ENCODE measurements at regions not wholly inside any gene's neighbourhood (a gene's known extent, or its start where the extent isn't known, plus 50 kb on each side); places are given as distances from the start of the nearest gene placed in this dataset.
"Not testable (repeated sequence)": the region's sequence is repeated elsewhere in the genome, so short reads cannot be mapped to it uniquely, and the experiment has no call there.

GRCh38 chr6:14499309-14499708 is 381.7 kb downstream of the CD83 start:
- CTCF ChIA-PET, result no interaction called here
- POLR2A ChIA-PET, result no interaction called here

DNA sequence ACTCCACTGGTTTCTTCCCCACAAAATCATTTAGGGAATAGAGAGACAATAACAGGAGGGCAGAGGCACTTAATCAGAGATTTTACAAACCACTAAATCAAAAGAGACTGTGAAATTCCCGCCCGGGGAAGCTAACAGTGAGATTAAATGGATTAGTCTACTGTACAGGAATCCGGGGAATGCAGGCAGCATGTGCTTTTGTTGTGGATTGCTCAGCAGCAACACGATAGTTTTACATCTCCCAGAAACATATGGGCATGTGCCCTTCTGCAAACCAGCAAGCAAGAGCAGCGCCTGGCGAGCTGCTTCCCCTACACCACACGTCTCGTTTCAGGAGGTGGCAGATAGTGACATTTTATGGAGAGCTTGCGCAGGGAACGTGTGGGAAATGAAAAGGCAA is 382.3 kb downstream of the CD83 start:
- ChIA-PET POLR2A (no interaction called here), CTCF (no interaction called here)

GRCh38 chr6:14500809-14501208 is 383.2 kb downstream of the CD83 start:
- CTCF ChIA-PET, result no interaction called here
- POLR2A ChIA-PET, result no interaction called here

GRCh38 chr6:14501240-14501639 is 383.7 kb downstream of the CD83 start:
- POLR2A ChIA-PET, result no interaction called here
- CTCF ChIA-PET, result no interaction called here

DNA sequence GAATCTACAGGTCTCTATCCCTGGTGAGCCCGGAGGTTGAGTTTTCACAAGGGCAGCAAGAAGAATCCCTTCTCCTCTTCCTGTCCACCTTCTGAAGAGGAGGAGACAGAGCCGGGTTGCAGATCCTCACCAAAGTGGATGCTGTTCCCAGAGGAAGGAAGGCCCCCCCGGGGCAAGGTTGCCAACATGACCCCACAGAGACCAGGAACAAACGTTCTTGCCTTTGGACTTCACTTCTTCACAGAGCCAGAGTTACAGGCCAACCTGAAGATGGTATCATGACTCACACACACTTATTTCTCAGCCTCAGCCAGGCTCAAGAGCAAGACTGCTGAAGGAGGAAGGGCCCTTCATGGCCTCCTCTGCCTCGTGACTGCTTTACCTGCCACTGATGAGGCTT is 384.3 kb downstream of the CD83 start:
- ChIA-PET CTCF (no interaction called here), POLR2A (no interaction called here)

- POLR2A ChIA-PET, result no interaction called here
- CTCF ChIA-PET, result no interaction called here
These were observed 385.0 kb downstream of the CD83 start for GRCh38 chr6:14502551-14502950.

GRCh38 chr6:14505401-14505800 is 387.8 kb downstream of the CD83 start:
- ChIA-PET CTCF (no interaction called here), POLR2A (no interaction called here)

DNA sequence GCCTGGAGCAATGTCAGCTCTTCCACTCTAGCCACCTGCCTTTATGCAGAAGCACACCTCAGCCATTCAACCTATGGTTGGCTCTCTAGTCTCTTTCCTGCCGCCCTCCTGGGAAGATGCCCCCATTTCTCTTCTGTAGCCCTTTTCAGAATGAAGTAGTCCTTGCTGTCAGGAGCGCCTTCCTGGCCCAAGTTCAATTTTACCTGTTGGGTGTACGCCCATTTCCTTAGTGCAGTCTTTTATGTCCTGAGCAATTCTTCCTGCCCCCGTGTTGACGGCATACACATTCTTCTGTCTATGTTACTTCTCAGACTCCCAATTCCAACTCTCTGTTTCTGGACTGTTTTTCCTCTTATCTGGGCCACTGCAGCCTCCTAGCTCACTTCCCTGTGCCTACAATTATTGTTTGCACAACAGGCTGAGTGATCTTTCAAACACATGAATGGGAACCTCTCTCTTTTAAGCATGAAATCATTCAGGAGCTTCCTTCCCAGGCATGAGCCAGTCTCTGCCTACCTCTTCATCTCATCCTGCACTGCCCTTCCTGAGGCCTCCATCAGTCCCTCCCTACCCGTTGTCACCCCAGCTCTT is 389.2 kb downstream of the CD83 start:
- POLR2A ChIA-PET, result no interaction called here

GRCh38 chr6:14509120-14509519 is 391.5 kb downstream of the CD83 start:
- ChIA-PET POLR2A (no interaction called here), CTCF (no interaction called here)

More for the DNA sequence above, 389.2 kb downstream of the CD83 start:
- CTCF ChIA-PET, result no interaction called here

- CTCF ChIA-PET, result no interaction called here
- POLR2A ChIA-PET, result no interaction called here
These were observed 392.5 kb downstream of the CD83 start for GRCh38 chr6:14510038-14510437.

- ChIA-PET POLR2A (no interaction called here), CTCF (no interaction called here)
These were observed 393.6 kb downstream of the CD83 start for GRCh38 chr6:14511061-14511586.

DNA sequence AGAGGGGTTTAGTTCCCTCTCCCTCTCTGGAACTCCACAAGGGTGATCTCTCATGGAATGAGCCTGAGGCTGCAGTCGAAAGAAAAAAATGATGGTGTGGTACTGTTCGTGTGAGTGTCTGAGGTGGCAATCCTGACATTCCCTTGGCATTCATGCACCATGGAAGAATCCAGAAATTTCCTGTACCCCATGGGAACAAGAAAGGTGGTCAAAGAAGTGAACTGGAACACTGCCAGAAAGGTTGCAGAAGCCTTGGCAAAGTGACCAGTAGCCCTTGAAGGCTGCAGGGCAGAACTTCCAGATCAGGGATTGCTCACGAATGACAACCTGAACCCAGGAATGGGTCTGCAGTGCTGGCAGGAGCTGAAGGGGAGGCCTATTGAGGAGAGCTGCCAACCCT is 394.7 kb downstream of the CD83 start:
- POLR2A ChIA-PET, result no interaction called here
- CTCF ChIA-PET, result no interaction called here

GRCh38 chr6:14513496-14514393 is 396.2 kb downstream of the CD83 start:
- CTCF ChIA-PET, result no interaction called here

DNA sequence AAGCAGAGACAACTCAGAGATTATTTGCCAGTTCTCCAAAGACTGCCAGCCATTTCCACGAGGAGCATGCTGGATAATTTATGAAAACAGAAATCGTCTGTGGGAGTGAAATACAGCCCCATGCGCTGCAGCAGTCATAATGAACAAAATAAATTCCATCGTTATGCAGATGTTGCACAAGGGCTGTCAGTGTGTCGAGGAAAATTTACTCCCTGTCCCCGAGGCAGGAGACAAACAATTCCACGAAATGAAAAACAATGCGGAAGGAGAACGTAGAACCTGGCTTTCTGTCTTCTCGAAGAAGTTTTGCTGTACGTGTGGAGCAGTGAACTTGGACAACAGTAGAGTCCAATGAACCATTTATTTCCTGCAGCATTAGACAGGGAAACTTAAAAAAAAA is 399.4 kb downstream of the CD83 start:
- ChIA-PET POLR2A (no interaction called here), CTCF (no interaction called here)

More at GRCh38 chr6:14513496-14514393, 396.2 kb downstream of the CD83 start:
- POLR2A ChIA-PET, result no interaction called here

GRCh38 chr6:14517516-14518105 is 400.0 kb downstream of the CD83 start:
- ChIA-PET CTCF (no interaction called here), POLR2A (no interaction called here)

DNA sequence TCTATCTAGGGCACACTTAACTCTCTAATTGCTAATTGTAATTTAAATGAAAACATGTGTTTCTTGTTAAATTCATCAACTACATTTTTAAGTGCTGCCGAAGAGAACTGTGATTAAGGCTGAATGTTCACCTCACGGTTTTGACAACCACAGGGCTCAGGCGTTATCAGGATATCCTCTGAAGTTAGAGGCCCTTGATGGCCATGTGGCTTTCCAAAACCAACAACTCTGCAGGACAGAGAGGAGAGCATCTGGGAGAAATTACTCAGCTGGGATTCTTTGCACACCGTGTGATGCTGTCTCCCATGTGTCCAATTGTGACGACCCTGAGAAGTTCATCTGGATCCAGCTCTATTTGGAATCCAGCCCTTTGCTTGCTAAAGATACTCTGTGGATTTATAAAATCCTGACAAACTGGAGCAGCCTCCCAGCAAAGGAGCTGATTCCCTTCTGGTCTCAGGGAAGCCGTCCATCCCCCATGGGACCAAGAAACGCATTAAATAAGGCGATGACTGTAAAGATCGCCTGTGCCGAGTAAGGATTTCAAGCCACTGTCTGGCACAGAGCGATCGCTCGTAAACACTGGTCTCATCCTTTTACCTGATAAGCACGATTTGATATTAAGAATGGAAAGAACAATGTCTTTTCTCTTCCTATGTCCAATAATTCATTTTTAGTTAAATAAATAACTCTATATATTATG is 401.1 kb downstream of the CD83 start:
- CTCF ChIA-PET, result no interaction called here

GRCh38 chr6:14520029-14520428 is 402.5 kb downstream of the CD83 start:
- POLR2A ChIA-PET, result no interaction called here
- CTCF ChIA-PET, result no interaction called here

More for the DNA sequence above, 401.1 kb downstream of the CD83 start:
- POLR2A ChIA-PET, result no interaction called here

DNA sequence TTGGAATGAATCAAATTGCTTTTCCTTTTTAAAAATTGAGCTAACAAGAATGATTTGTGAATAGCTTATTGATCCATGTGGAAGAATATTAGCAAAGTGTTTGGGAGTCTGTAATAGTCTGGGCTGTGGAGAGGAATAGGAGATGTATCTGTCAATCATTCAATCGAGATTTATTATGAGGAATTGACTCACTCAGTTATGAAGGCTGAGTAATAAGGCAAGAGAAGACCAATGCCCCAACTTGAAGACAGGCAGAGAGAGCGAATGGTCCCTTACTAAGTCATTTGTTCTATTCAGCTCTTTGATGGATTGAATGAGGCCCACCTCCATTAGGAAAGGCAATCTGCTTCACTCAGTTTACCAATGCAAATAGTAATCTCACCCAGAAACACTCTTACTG is 403.0 kb downstream of the CD83 start:
- CTCF ChIA-PET, result no interaction called here

GRCh38 chr6:14521141-14521540 is 403.6 kb downstream of the CD83 start:
- ChIA-PET CTCF (no interaction called here), POLR2A (no interaction called here)

More for the DNA sequence above, 403.0 kb downstream of the CD83 start:
- POLR2A ChIA-PET, result no interaction called here

DNA sequence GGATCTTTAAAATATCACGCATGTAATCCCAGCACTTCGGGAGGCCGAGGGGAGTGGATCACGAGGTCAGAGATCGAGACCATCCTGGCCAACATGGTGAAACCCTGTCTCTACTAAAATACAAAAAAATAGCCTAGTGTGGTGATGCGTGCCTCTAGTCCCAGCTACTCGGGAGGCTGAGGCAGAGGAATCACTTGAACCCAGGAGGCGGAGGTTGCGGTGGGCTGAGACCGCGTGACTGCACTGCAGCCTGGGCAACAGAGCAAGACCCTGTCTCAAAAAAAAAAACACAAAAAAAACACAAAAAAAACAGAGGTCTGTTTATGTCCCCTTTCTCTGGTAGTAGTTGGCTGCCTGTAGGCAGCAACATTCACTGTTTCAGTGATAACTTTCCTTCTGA is 404.3 kb downstream of the CD83 start:
- POLR2A ChIA-PET, CTCF ChIA-PET: not testable (repeated sequence)

DNA sequence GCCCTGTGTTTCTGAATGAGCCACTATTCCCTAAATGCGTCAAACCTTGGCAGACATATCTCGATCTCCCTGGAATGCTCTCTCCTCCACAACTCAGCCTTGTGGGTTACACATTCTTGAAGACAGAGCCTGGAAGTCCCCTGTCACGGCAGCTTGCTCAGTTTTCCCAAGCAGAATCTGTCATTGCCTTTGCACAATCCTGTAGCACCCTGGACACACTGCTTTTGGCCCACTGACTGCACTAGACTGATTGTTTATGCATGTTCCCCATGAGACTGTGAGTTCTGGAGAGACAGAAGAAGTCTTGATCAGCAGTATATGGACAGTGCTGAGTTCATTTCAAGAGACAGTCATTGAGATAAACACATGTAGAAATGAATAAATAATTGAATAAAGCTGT is 406.7 kb downstream of the CD83 start:
- POLR2A ChIA-PET, result no interaction called here

More for the DNA sequence above, 406.7 kb downstream of the CD83 start:
- CTCF ChIA-PET, result no interaction called here
